ENCODE measurements at regions not wholly inside any gene's neighbourhood (a gene's known extent, or its start where the extent isn't known, plus 50 kb on each side); places are given as distances from the start of the nearest gene placed in this dataset.
"Not testable (repeated sequence)": the region's sequence is repeated elsewhere in the genome, so short reads cannot be mapped to it uniquely, and the experiment has no call there.

DNA sequence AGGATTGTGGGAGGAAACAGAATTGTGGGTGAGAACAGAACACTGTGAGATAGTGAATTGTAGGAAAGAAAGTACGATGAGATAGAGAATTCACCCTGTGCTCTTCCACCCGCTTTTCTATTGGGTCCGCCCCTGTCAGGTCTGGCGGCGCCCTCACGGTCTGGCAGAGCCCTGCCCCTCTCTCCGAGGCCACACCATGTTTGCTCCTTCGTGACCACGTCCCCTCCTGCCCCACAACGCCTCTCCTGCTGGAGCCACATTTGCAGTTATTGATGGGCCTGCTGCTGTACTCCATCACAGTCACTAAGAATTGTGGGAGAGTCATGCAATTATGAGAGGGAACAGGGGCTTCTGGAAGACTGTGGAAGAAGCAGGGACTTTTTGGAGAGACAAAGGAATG is 473.1 kb downstream of the KLF12 start:
- H3K36me3 Mint-ChIP-seq, result no peaks in the 10 kb centered on the region
- no peaks in the 10 kb centered on the region for H3K27me3 Mint-ChIP-seq
- no peak overlapping the region for H3K4me3 Mint-ChIP-seq
- H3K27ac Mint-ChIP-seq, result no peak overlapping the region
- no peaks in the 10 kb centered on the region for H3K4me1 Mint-ChIP-seq
- peaks cover 7% of the 10 kb centered on the region for H3K9me3 Mint-ChIP-seq
- ATAC-seq, result no peak

- Mint-ChIP-seq H3K4me3 (no peak overlapping the region), H3K27me3 (no peaks in the 10 kb centered on the region), H3K27ac (no peak overlapping the region), H3K4me1 (no peaks in the 10 kb centered on the region), H3K36me3 (no peaks in the 10 kb centered on the region), H3K9me3 (peaks cover 7% of the 10 kb centered on the region)
- ATAC-seq, result no peak
Measured at GRCh38 chr13:73658639-73659038, 475.6 kb downstream of the KLF12 start.

DNA sequence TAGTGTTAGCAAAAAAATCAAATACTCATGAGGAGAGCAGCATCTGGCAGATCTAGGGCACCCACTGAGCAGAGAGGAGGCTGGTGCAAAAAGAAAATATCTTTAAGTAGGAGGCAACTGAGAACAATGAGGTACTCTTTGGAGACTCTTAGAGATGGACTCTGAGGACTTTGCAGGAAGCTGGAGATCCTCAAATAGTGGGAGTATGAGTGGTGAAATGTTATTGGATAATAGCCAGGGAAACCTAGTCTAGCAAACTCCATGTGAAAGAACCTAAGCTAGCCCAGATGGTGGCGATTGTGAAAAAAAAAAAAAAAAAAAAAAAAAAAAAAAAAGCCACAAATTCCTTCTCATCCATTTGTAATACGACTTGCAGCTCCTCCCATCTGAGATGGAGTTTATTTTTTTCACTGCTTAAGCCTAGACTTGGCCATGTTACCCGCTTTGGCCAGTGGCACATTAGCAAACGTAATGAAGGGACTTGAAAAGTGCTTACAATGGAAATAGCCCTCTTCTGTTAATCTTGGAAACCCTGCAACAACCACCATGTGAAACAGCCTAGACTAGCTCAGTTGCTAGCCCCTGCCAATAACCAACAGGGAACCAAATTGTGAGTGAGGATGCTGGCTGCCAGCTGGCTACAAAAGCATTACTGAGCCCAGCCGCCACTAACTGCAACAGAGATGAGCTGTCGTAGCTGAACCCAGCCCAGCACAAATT is 476.2 kb downstream of the KLF12 start:
- ATAC-seq, result no peak
- H3K36me3 Mint-ChIP-seq, result no peaks in the 10 kb centered on the region
- H3K27ac Mint-ChIP-seq, result no peak overlapping the region
- H3K27me3 Mint-ChIP-seq, result no peaks in the 10 kb centered on the region
- H3K4me1 Mint-ChIP-seq, result no peaks in the 10 kb centered on the region
- H3K9me3 Mint-ChIP-seq, result peaks cover 7% of the 10 kb centered on the region
- H3K4me3 Mint-ChIP-seq, result no peak overlapping the region

- H3K27ac Mint-ChIP-seq, result no peak overlapping the region
Measured at GRCh38 chr13:73656863-73657262, 477.3 kb downstream of the KLF12 start.

DNA sequence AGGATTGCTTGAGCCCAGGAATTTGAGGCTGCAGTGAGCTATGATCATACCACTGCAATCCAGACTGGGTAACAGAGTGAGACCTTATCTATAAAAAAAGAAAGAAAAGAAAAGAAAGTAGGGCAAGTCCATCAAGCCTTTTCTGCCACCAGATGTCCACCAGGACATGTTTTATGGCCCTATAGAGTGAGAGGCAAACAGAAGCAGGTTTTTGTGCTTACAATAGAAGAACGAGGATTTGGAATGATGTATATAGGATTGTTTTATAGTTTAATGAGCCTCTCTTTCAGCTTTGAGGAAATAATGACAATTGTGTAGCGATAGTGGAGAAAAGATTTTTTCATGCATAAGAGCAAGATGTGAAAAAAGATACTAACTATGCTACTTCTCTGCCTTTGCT is 480.5 kb downstream of the KLF12 start:
- H3K36me3 Mint-ChIP-seq, result no peaks in the 10 kb centered on the region
- no peaks in the 10 kb centered on the region for H3K4me1 Mint-ChIP-seq
- ATAC-seq, result no peak
- H3K4me3 Mint-ChIP-seq, result no peak overlapping the region
- no peak overlapping the region for H3K27ac Mint-ChIP-seq
- peaks cover 3% of the 10 kb centered on the region for H3K9me3 Mint-ChIP-seq
- no peaks in the 10 kb centered on the region for H3K27me3 Mint-ChIP-seq

More at GRCh38 chr13:73656863-73657262, 477.3 kb downstream of the KLF12 start:
- Mint-ChIP-seq H3K36me3 (no peaks in the 10 kb centered on the region), H3K27me3 (no peaks in the 10 kb centered on the region), H3K4me3 (no peak overlapping the region), H3K4me1 (no peaks in the 10 kb centered on the region), H3K9me3 (peaks cover 4% of the 10 kb centered on the region)
- ATAC-seq, result no peak

- no peak overlapping the region for H3K27ac Mint-ChIP-seq
- H3K27me3 Mint-ChIP-seq, result no peaks in the 10 kb centered on the region
- no peak for ATAC-seq
- peaks cover 8% of the 10 kb centered on the region for H3K9me3 Mint-ChIP-seq
- no peaks in the 10 kb centered on the region for H3K4me1 Mint-ChIP-seq
- H3K36me3 Mint-ChIP-seq, result no peaks in the 10 kb centered on the region
- no peak overlapping the region for H3K4me3 Mint-ChIP-seq
Measured at GRCh38 chr13:73647417-73647816, 486.8 kb downstream of the KLF12 start.

GRCh38 chr13:73640476-73641179 is 493.6 kb downstream of the KLF12 start:
- H3K27ac Mint-ChIP-seq, ATAC-seq, H3K36me3 Mint-ChIP-seq, H3K9me3 Mint-ChIP-seq, H3K4me3 Mint-ChIP-seq, H3K4me1 Mint-ChIP-seq: not testable (repeated sequence)
- peaks cover 24% of the 10 kb centered on the region for H3K27me3 Mint-ChIP-seq

DNA sequence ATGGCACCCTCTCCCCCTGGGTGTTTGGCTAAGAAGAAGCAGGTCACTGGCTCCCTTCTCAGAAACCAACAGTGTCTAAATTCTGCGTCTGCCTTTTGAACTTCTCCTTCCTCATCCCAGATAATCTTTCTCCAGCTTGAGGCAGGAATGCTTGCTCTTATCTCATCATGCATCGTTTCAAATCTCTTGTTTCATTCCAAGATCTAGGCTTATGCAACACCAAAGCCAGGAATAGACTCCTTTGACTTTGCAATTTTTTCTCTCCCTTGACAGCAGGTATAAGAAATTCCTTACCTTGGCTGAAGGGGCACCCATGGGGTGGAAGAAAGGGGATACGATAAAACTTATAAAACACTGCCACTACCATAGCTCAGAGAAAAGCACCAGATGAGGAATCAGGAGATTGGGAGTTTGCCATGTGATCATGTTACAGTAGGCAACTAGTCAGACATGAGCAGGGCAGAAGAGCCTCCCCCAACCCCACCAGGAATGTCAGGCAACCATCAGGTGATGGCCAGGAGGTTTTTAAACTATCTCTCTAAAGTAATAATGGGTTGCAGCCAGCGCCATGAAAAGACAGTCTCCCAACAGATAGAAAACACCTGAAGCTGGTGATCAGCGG is 498.9 kb downstream of the KLF12 start:
- ATAC-seq, result no peak
- no peak overlapping the region for H3K27ac Mint-ChIP-seq
- no peaks in the 10 kb centered on the region for H3K4me1 Mint-ChIP-seq
- peaks cover 51% of the 10 kb centered on the region for H3K27me3 Mint-ChIP-seq
- no peaks in the 10 kb centered on the region for H3K9me3 Mint-ChIP-seq
- no peak overlapping the region for H3K4me3 Mint-ChIP-seq
- no peaks in the 10 kb centered on the region for H3K36me3 Mint-ChIP-seq

GRCh38 chr13:73633817-73634460 is 500.3 kb downstream of the KLF12 start:
- Mint-ChIP-seq H3K4me3 (no peak overlapping the region), H3K36me3 (no peaks in the 10 kb centered on the region), H3K27me3 (peaks cover 51% of the 10 kb centered on the region), H3K9me3 (peaks cover 2% of the 10 kb centered on the region), H3K27ac (no peak overlapping the region), H3K4me1 (no peaks in the 10 kb centered on the region)
- ATAC-seq, result no peak

GRCh38 chr13:73631411-73631810 is 502.8 kb downstream of the KLF12 start:
- peaks cover 35% of the 10 kb centered on the region for H3K27me3 Mint-ChIP-seq
- no peaks in the 10 kb centered on the region for H3K36me3 Mint-ChIP-seq
- H3K27ac Mint-ChIP-seq, result no peak overlapping the region
- peaks cover 2% of the 10 kb centered on the region for H3K9me3 Mint-ChIP-seq
- no peak for ATAC-seq
- no peak overlapping the region for H3K4me3 Mint-ChIP-seq
- H3K4me1 Mint-ChIP-seq, result no peaks in the 10 kb centered on the region

DNA sequence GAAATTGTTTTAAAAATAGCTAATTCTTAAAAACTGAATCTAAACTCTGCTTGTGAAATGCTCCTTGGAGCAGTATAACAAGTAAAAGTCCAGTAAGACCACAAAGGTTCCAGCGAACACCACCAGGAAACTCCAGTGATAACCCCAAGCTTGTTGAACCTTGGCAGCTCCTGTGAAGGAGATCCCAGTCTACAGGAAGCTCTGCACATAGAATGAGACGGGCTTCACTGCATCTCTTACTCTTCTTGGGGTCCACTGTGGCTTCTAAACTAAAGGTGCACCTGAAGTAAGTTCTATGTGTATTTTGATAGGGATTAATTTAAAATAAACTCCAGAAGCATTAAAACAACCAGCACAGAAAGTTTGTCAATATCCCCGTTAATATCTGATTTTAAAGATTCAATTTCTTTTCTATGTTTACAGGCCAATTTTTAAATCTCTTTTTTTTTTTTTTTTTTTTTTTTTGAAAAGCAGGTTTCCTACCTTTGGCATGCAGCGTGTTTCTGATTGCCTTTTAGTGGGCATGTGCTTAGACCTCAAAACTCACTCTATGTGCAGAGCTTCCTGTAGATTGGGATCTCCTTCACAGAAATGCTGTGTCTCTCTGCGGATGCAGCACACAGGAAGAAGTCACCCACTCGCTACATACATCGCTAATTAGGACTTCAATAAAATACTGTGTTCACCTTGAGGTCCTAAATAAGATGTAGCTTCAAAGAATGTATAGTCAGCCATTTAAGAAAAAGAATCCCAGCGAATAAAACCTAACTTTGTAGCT is 508.5 kb downstream of the KLF12 start:
- Mint-ChIP-seq H3K9me3 (peaks cover 2% of the 10 kb centered on the region), H3K27me3 (no peaks in the 10 kb centered on the region), H3K4me3 (no peak overlapping the region), H3K4me1 (no peaks in the 10 kb centered on the region), H3K36me3 (no peaks in the 10 kb centered on the region), H3K27ac (no peak overlapping the region)
- ATAC-seq, result no peak

DNA sequence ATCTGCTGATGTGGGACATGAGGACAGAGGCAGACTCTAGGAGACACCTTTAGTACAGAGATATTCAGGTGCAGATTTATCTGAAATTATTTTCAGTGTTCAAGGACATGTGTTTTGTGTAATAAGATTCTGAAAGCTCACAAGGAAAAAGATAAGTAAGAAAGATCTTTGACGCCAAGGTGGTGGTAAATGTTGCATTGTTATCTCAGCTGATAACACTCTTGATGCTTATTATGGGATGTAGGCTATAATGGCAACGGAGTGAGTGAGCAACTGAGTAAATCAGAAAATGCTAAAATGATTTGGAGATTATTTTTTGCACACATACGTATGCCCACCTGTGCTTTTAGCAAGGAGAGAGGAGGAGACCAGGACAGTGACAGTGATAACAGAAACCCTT is 510.9 kb downstream of the KLF12 start:
- H3K27me3 Mint-ChIP-seq, result no peaks in the 10 kb centered on the region
- H3K9me3 Mint-ChIP-seq, result no peaks in the 10 kb centered on the region
- no peak for ATAC-seq
- no peak overlapping the region for H3K27ac Mint-ChIP-seq
- H3K4me3 Mint-ChIP-seq, result no peak overlapping the region
- H3K4me1 Mint-ChIP-seq, result no peaks in the 10 kb centered on the region
- H3K36me3 Mint-ChIP-seq, result no peaks in the 10 kb centered on the region

DNA sequence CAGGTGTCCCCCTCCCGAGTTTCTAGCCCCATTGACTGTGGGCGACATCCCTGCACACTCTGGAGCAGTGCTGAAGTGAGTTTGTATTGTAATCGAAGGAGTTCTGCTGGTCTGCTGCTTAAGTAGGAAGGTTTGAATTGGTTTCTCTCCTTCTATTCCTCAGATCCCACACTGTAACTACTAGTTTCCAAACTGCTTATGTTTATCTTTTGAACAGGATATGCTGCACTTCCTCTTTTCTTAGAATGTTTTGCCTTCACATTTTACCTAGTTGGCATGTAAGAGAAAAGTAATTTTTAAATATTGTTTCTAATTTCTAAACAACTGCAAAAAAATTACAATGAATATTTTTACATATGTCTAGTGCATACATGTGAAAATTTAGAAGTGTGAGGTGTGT is 511.8 kb downstream of the KLF12 start:
- H3K27me3 Mint-ChIP-seq, result no peaks in the 10 kb centered on the region
- no peaks in the 10 kb centered on the region for H3K36me3 Mint-ChIP-seq
- H3K9me3 Mint-ChIP-seq, result no peaks in the 10 kb centered on the region
- H3K27ac Mint-ChIP-seq, result no peak overlapping the region
- ATAC-seq, result no peak
- no peak overlapping the region for H3K4me3 Mint-ChIP-seq
- H3K4me1 Mint-ChIP-seq, result no peaks in the 10 kb centered on the region

GRCh38 chr13:73618275-73618865 is 515.8 kb downstream of the KLF12 start:
- Mint-ChIP-seq H3K4me1 (no peaks in the 10 kb centered on the region), H3K9me3 (no peaks in the 10 kb centered on the region), H3K36me3 (no peaks in the 10 kb centered on the region), H3K27me3 (no peaks in the 10 kb centered on the region), H3K27ac (no peak overlapping the region), H3K4me3 (no peak overlapping the region)
- ATAC-seq, result no peak

DNA sequence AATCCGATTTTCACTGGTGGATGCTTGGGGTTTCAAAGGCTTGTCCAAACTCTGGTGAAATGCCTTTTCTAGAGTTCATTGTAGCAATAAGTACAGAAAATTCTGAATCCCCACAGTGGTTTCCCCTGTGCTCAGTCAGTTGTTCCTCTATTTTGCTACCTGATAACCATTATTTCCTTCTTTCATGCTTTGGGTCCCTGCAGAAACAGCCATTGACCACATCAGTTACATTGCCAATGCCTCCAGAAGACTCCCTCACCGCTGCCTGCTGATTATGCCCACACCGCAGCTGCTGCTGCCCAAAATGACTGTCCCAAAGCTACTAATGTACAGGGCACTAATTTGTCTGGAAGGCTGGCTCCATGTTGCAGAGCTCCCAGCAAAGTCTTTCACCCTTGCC is 517.3 kb downstream of the KLF12 start:
- Mint-ChIP-seq H3K4me1 (no peaks in the 10 kb centered on the region), H3K27ac (no peak overlapping the region)
- ATAC-seq, result no peak

More for the DNA sequence above, 517.3 kb downstream of the KLF12 start:
- no peaks in the 10 kb centered on the region for H3K9me3 Mint-ChIP-seq
- no peak overlapping the region for H3K4me3 Mint-ChIP-seq
- no peaks in the 10 kb centered on the region for H3K27me3 Mint-ChIP-seq
- H3K36me3 Mint-ChIP-seq, result no peaks in the 10 kb centered on the region

Data from stimulated activated memory B cell treated with anti-CD40 and anti-IgM and Interleukin-4, amounts not matched to agents 10 μg/mL and 1 μg/mL and 100 μg/mL, for 72 hours (primary cell).